OCI-LY3 (cell line): ENCODE measurements at regions not wholly inside any gene's neighbourhood (a gene's known extent, or its start where the extent isn't known, plus 50 kb on each side); places are given as distances from the start of the nearest gene placed in this dataset.

Experiments used
- EZH2phosphoT487 ChIP-seq: fragments of 200-600 bp; shearing (Covaris generic); IDR thresholded peaks from 2 replicates; pipeline ENCODE4 v1.6.1; 2018; ENCODE audit warnings: antibody characterized with exemption, mixed run types, low read depth
- TF ChIP-seq, protein P1 (sequence below): fragments of 200-600, 300-600 bp; sonication (generic); IDR thresholded peaks from 2 replicates; pipeline ENCODE4 v1.5.1; 2014; ENCODE audit warnings: antibody characterized with exemption, low read length, low read depth

DNA sequence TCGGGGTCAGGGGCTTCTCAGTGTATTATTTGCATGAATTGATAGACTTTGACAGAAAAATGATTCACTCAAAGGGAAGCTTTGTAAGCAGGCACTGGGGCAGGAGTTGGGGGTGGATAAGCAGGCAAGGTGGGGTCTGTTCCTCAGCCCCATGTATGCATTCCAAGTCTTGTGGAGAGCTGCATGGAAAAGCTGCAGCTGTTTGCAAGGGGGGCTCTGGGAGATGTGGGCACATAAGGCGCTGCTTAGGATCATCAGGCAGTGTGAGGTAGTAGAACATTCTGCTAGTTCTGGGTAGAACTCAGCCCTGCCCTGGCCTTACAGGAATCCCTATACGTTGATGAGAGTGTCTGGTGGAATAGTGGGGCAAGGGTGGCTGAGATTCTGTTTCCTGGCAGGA lies 154.2 kb upstream of the LRIG1 start:
- TF ChIP-seq, protein P1, sequence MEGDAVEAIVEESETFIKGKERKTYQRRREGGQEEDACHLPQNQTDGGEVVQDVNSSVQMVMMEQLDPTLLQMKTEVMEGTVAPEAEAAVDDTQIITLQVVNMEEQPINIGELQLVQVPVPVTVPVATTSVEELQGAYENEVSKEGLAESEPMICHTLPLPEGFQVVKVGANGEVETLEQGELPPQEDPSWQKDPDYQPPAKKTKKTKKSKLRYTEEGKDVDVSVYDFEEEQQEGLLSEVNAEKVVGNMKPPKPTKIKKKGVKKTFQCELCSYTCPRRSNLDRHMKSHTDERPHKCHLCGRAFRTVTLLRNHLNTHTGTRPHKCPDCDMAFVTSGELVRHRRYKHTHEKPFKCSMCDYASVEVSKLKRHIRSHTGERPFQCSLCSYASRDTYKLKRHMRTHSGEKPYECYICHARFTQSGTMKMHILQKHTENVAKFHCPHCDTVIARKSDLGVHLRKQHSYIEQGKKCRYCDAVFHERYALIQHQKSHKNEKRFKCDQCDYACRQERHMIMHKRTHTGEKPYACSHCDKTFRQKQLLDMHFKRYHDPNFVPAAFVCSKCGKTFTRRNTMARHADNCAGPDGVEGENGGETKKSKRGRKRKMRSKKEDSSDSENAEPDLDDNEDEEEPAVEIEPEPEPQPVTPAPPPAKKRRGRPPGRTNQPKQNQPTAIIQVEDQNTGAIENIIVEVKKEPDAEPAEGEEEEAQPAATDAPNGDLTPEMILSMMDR: no peak
- TF ChIP-seq EZH2phosphoT487: no peak
